H9 (cell line): ENCODE measurements at regions not wholly inside any gene's neighbourhood (a gene's known extent, or its start where the extent isn't known, plus 50 kb on each side); places are given as distances from the start of the nearest gene placed in this dataset.

Source experiments
- DNase-seq: peaks from one replicate; pipeline ENCODE4 v3.0.0-alpha.2; 2017
- H2AFZ ChIP-seq: one replicate; pipeline ENCODE4 v1.6.1; 2013; ENCODE audit warnings: mild to moderate bottlenecking, low read length, control low read depth, moderate library complexity
- H2AK5ac ChIP-seq: 2 replicates; pipeline ENCODE4 v1.6.1; 2013; ENCODE audit warnings: low read length, control low read depth, mixed read lengths; ENCODE audit not compliant: insufficient read length
- H2BK120ac ChIP-seq: one replicate; pipeline ENCODE4 v1.6.1; 2013; ENCODE audit warnings: low read depth, mild to moderate bottlenecking, low read length, control low read depth, inconsistent platforms; ENCODE audit not compliant: poor library complexity, severe bottlenecking
- H2BK12ac ChIP-seq: 2 replicates; pipeline ENCODE4 v1.6.1; 2013; ENCODE audit warnings: low read length, control low read depth, mixed read lengths, low read depth; ENCODE audit not compliant: insufficient read length
- H2BK15ac ChIP-seq: 2 replicates; pipeline ENCODE4 v1.6.1; 2013; ENCODE audit warnings: low read depth, low read length, control low read depth
- H2BK20ac ChIP-seq: one replicate; pipeline ENCODE4 v1.6.1; 2013; ENCODE audit warnings: low read depth, mild to moderate bottlenecking, low read length, control low read depth, inconsistent platforms; ENCODE audit not compliant: poor library complexity, severe bottlenecking
- H2BK5ac ChIP-seq: 2 replicates; pipeline ENCODE4 v1.6.1; 2013; ENCODE audit warnings: low read length, control low read depth, mixed read lengths; ENCODE audit not compliant: insufficient read length
- H3K14ac ChIP-seq: 2 replicates; pipeline ENCODE4 v1.6.1; 2013; ENCODE audit warnings: low read length, control low read depth; ENCODE audit not compliant: insufficient read depth
- H3K18ac ChIP-seq: 2 replicates; pipeline ENCODE4 v1.6.1; 2013; ENCODE audit warnings: low read depth, mild to moderate bottlenecking, mixed read lengths, low read length, control low read depth; ENCODE audit not compliant: insufficient read length
- H3K23ac ChIP-seq: 2 replicates; pipeline ENCODE4 v1.6.1; 2013; ENCODE audit warnings: low read length, control low read depth, mixed read lengths, low read depth; ENCODE audit not compliant: insufficient read length
- H3K23me2 ChIP-seq: 2 replicates; pipeline ENCODE4 v1.6.1; 2013; ENCODE audit warnings: low read depth, mild to moderate bottlenecking, mixed read lengths, low read length, control low read depth; ENCODE audit not compliant: insufficient read length, poor library complexity, severe bottlenecking
- H3K27ac ChIP-seq: 2 replicates; pipeline ENCODE4 v1.5.1; 2013; ENCODE audit warnings: low read length, control low read depth, mixed read lengths, low read depth; ENCODE audit not compliant: insufficient read length
- H3K27me3 ChIP-seq: 2 replicates; pipeline ENCODE4 v1.6.1; 2013; ENCODE audit warnings: low read length, control low read depth, inconsistent platforms; ENCODE audit not compliant: insufficient read depth
- H3K4ac ChIP-seq: 2 replicates; pipeline ENCODE4 v1.6.1; 2013; ENCODE audit warnings: low read depth, mild to moderate bottlenecking, control low read depth, inconsistent platforms, low read length, moderate library complexity
- H3K4me1 ChIP-seq: 2 replicates; pipeline ENCODE4 v1.6.1; 2013; ENCODE audit warnings: low read length, control low read depth, inconsistent platforms; ENCODE audit not compliant: insufficient read depth
- H3K4me2 ChIP-seq: 2 replicates; pipeline ENCODE4 v1.6.1; 2013; ENCODE audit warnings: low read length, control low read depth, mixed read lengths; ENCODE audit not compliant: insufficient read length, insufficient read depth
- H3K56ac ChIP-seq: 2 replicates; pipeline ENCODE4 v1.6.1; 2013; ENCODE audit warnings: low read depth, mild to moderate bottlenecking, mixed read lengths, low read length, control low read depth; ENCODE audit not compliant: insufficient read length
- H3K79me1 ChIP-seq: 2 replicates; pipeline ENCODE4 v1.6.1; 2013; ENCODE audit warnings: low read depth, mild to moderate bottlenecking, moderate library complexity, low read length, control low read depth, inconsistent platforms; ENCODE audit not compliant: insufficient read depth, poor library complexity, severe bottlenecking
- H3K79me2 ChIP-seq: 2 replicates; pipeline ENCODE4 v1.6.1; 2013; ENCODE audit warnings: low read length, control low read depth, inconsistent platforms; ENCODE audit not compliant: insufficient read depth
- H3K9ac ChIP-seq: 2 replicates; pipeline ENCODE4 v1.6.1; 2013; ENCODE audit warnings: low read length, control low read depth, mixed read lengths; ENCODE audit not compliant: insufficient read length; ENCODE audit errors: extremely low read depth
- H3K9me3 ChIP-seq: one replicate; pipeline ENCODE4 v1.6.1; 2013; ENCODE audit warnings: low read depth, low read length, inconsistent platforms; ENCODE audit not compliant: control insufficient read depth
- H3T11ph ChIP-seq: one replicate; pipeline ENCODE4 v1.6.1; 2013; ENCODE audit warnings: mild to moderate bottlenecking, low read length, control low read depth, inconsistent platforms
- H4K20me1 ChIP-seq: one replicate; pipeline ENCODE4 v1.6.1; 2013; ENCODE audit not compliant: control insufficient read depth, insufficient read length, insufficient read depth
- H4K5ac ChIP-seq: 2 replicates; pipeline ENCODE4 v1.6.1; 2013; ENCODE audit warnings: low read depth, mild to moderate bottlenecking, mixed read lengths, low read length, control low read depth; ENCODE audit not compliant: insufficient read length
- H4K8ac ChIP-seq: replicated peaks from 2 replicates; pipeline ENCODE4 v1.6.1; 2013; ENCODE audit warnings: low read length, control low read depth, mixed read lengths, low read depth; ENCODE audit not compliant: insufficient read length
- H4K91ac ChIP-seq: 2 replicates; pipeline ENCODE4 v1.6.1; 2013; ENCODE audit warnings: low read depth, mild to moderate bottlenecking, moderate library complexity, mixed read lengths, low read length, control low read depth; ENCODE audit not compliant: insufficient read length
- H3K27ac Mint-ChIP-seq, 3 experiments: 2 replicates in 2 of 3; 3 replicates in 1 of 3; pipeline ENCODE4 v1.8.0; 2020 to 2021; ENCODE audit warnings: mixed read lengths in 3 of 3, mild to moderate bottlenecking in 1 of 3, moderate library complexity in 1 of 3
- H3K27me3 Mint-ChIP-seq: 2 replicates; pipeline ENCODE4 v1.8.0; 2021; ENCODE audit warnings: low read depth, mild to moderate bottlenecking, moderate library complexity, mixed read lengths
- H3K36me3 Mint-ChIP-seq, 3 experiments: 2 replicates in 2 of 3; 3 replicates in 1 of 3; pipeline ENCODE4 v1.8.0; 2020 to 2021; ENCODE audit warnings: low read depth in 3 of 3, mixed read lengths in 3 of 3; ENCODE audit not compliant: insufficient read depth in 1 of 3
- H3K4me1 Mint-ChIP-seq, 2 experiments: 2 replicates each; pipeline ENCODE4 v1.8.0; 2020; ENCODE audit warnings: mixed read lengths in 2 of 2
- H3K4me3 Mint-ChIP-seq, 2 experiments: 2 replicates in 1 of 2; 3 replicates in 1 of 2; pipeline ENCODE4 v1.8.0; 2020 to 2021; ENCODE audit warnings: mild to moderate bottlenecking in 2 of 2, mixed read lengths in 2 of 2, moderate library complexity in 1 of 2
- H3K9me3 Mint-ChIP-seq, 2 experiments: 2 replicates in 1 of 2; 3 replicates in 1 of 2; pipeline ENCODE4 v1.8.0; 2020; ENCODE audit warnings: mild to moderate bottlenecking in 2 of 2, mixed read lengths in 2 of 2, moderate library complexity in 1 of 2
- TF ChIP-seq, protein P1 (sequence below): fragments of 200-600 bp; sonication (generic); conservative IDR thresholded peaks from 3 replicates; pipeline ENCODE4 v1.8.0; 2021; ENCODE audit warnings: antibody characterized with exemption, mild to moderate bottlenecking

DNA sequence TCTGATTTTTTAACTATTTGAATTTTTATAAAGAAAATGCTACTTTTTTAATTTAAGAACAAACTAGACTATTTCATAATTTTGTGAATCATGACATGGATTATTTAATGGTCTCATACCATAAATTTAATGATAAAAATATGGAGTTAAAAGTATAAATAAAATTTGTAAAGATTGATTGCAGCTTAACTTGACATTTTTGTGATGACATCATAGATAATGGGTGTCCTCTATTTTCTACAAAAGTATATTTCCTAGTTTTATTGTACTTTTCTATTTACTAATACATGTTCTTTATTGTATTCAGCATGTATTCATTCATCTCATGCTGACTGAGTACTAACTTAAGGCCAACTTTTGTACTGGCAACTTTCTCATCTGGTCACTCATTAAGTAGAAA lies 1096.5 kb downstream of the NR2F1-AS1 start:
- no peak overlapping the region for H2AK5ac ChIP-seq
- Mint-ChIP-seq H3K4me1 (no peaks in the 10 kb centered on the region), H3K9me3 (no peaks in the 10 kb centered on the region), H3K4me3 (no peak overlapping the region), H3K27me3 (no peaks in the 10 kb centered on the region), H3K27ac (no peak overlapping the region), H3K36me3 (no peaks in the 10 kb centered on the region)
- no peak overlapping the region for H4K91ac ChIP-seq
- H3K27ac ChIP-seq: no peak overlapping the region
- no peak overlapping the region for H3K14ac ChIP-seq
- no peak overlapping the region for H2BK15ac ChIP-seq
- TF ChIP-seq, protein P1, sequence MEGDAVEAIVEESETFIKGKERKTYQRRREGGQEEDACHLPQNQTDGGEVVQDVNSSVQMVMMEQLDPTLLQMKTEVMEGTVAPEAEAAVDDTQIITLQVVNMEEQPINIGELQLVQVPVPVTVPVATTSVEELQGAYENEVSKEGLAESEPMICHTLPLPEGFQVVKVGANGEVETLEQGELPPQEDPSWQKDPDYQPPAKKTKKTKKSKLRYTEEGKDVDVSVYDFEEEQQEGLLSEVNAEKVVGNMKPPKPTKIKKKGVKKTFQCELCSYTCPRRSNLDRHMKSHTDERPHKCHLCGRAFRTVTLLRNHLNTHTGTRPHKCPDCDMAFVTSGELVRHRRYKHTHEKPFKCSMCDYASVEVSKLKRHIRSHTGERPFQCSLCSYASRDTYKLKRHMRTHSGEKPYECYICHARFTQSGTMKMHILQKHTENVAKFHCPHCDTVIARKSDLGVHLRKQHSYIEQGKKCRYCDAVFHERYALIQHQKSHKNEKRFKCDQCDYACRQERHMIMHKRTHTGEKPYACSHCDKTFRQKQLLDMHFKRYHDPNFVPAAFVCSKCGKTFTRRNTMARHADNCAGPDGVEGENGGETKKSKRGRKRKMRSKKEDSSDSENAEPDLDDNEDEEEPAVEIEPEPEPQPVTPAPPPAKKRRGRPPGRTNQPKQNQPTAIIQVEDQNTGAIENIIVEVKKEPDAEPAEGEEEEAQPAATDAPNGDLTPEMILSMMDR: no peak
- H3K56ac ChIP-seq: no peak overlapping the region
- H2AFZ ChIP-seq: no peak overlapping the region
- H3K4me2 ChIP-seq: no peak overlapping the region
- H4K5ac ChIP-seq: no peak overlapping the region
- no peak overlapping the region for H2BK5ac ChIP-seq
- no peaks in the 10 kb centered on the region for H3K4me1 ChIP-seq
- H3K23ac ChIP-seq: no peak overlapping the region
- no peaks in the 10 kb centered on the region for H3K9me3 ChIP-seq
- H3K4ac ChIP-seq: no peak overlapping the region
- no peak overlapping the region for H4K8ac ChIP-seq
- no peaks in the 10 kb centered on the region for H3K23me2 ChIP-seq
- no peak overlapping the region for H2BK120ac ChIP-seq
- H3T11ph ChIP-seq: no peak overlapping the region
- H3K9ac ChIP-seq: no peak overlapping the region
- no peak overlapping the region for H3K18ac ChIP-seq
- H3K27me3 ChIP-seq: no peaks in the 10 kb centered on the region
- H2BK12ac ChIP-seq: no peak overlapping the region
- H3K79me1 ChIP-seq: no peaks in the 10 kb centered on the region
- DNase-seq: no peak
- no peaks in the 10 kb centered on the region for H3K79me2 ChIP-seq
- no peak overlapping the region for H2BK20ac ChIP-seq
- H4K20me1 ChIP-seq: no peaks in the 10 kb centered on the region
